Upper lobe of left lung (tissue), 6 donors: ENCODE measurements at regions not wholly inside any gene's neighbourhood (a gene's known extent, or its start where the extent isn't known, plus 50 kb on each side); places are given as distances from the start of the nearest gene placed in this dataset.
"Not testable (repeated sequence)": the region's sequence is repeated elsewhere in the genome, so short reads cannot be mapped to it uniquely, and the experiment has no call there.

ENCODE experiments used
- ATAC-seq, 2 donors: fragments of 200-7000 bp; cut with Tn5 transposase; one replicate each; pipeline ENCODE4 v1.9.1; 2022; ENCODE audit warnings: mild to moderate bottlenecking in 2 of 2, moderate library complexity in 2 of 2; ENCODE audit not compliant: low FRiP score in 2 of 2
- DNase-seq, 2 donors: peaks; one replicate each; pipeline ENCODE4 v3.0.0-alpha.2; 2019 to 2020
- H3K27ac ChIP-seq, 4 donors: fragments of 200-600 bp; sonication (generic); one replicate each; pipeline ENCODE4 v1.5.1; 2016 to 2019
- H3K27me3 ChIP-seq, 4 donors: fragments of 200-600 bp; sonication (generic); one replicate each; pipeline ENCODE4 v1.5.1; 2017 to 2019
- H3K36me3 ChIP-seq, 4 donors: fragments of 200-600 bp; sonication (generic); one replicate each; pipeline ENCODE4 v1.5.1; 2016 to 2019
- H3K4me1 ChIP-seq, 4 donors: fragments of 200-600 bp; sonication (generic); one replicate each; pipeline ENCODE4 v1.5.1; 2018 to 2019
- H3K4me3 ChIP-seq, 4 donors: fragments of 200-600 bp; sonication (generic); one replicate each; pipeline ENCODE4 v1.5.1; 2017 to 2019; ENCODE audit warnings: mild to moderate bottlenecking in 2 of 4, moderate library complexity in 1 of 4
- H3K9me3 ChIP-seq, 4 donors: fragments of 200-600 bp; sonication (generic); one replicate each; pipeline ENCODE4 v1.5.1; 2018 to 2019
- WGBS, 2 donors: methylation state at CpG; one replicate each; pipeline ENCODE4 v1.1.5; 2017 to 2018; 5-methylcytosine and 5-hydroxymethylcytosine counted together
- TF ChIP-seq, protein P1 (sequence below), 6 experiments: fragments of 450-650 bp in 4 of 6; fragments of 200-600 bp in 2 of 6; sonication (generic) in 2 of 6; IDR thresholded peaks; one replicate each; pipeline ENCODE4 v1.5.1; 2016 to 2019; ENCODE audit warnings: antibody characterized with exemption in 6 of 6
- donor health status: DM: no; HTN: no; CAD: no; lungs with moderate emphysema.
- donor health status: DM: no; HTN: yes; CAD: no; lungs with severe emphysema.

DNA sequence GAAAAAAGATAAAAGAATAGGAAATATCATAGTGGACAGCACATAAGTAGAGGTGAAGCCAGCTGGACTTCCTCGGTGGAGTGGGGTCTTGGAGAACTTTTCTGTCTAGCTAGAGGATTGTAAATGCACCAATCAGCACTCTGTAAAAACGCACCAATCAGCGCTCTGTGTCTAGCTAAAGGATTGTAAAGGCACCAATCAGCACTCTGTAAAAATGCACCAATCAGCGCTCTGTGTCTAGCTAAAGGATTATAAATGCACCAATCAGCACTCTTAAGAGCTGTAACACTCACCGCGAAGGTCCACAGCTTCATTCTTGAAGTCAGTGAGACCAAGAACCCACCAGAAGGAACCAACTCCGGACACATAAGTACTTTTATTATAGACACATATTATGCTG is 91.8 kb upstream of the IKBKE start:
- H3K36me3 ChIP-seq, H3K27me3 ChIP-seq, H3K27ac ChIP-seq, ATAC-seq, H3K4me3 ChIP-seq, H3K4me1 ChIP-seq, H3K9me3 ChIP-seq, DNase-seq: not testable (repeated sequence)
- WGBS, 2 donors: 97 to 98% methylated on average over 7 of the region's 7 CpGs

DNA sequence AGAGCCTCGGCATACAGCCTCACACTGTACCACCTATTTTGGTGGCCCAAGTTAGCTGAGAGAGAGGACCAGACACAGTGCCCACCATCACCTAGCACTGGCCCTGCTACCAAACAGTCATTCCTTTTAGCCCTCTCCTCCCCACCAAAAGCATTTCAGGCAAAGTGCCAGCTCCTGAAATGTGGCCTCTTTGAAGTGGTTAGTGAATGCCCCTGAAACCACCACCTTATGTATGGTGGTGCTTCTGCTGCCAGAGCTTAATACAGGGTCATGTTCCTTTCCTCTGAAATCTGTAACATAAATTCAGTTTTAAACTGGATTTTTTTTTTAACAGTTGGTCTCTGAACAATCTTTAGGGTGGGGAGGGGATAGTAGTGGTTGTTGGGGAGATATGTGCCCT is 91.0 kb upstream of the IKBKE start:
- H3K4me3 ChIP-seq, H3K27ac ChIP-seq, DNase-seq, H3K27me3 ChIP-seq, H3K36me3 ChIP-seq, H3K4me1 ChIP-seq, ATAC-seq, H3K9me3 ChIP-seq: not testable (repeated sequence)
- WGBS, 2 donors: no CpG with 5 or more reads among the region's 1 CpG

DNA sequence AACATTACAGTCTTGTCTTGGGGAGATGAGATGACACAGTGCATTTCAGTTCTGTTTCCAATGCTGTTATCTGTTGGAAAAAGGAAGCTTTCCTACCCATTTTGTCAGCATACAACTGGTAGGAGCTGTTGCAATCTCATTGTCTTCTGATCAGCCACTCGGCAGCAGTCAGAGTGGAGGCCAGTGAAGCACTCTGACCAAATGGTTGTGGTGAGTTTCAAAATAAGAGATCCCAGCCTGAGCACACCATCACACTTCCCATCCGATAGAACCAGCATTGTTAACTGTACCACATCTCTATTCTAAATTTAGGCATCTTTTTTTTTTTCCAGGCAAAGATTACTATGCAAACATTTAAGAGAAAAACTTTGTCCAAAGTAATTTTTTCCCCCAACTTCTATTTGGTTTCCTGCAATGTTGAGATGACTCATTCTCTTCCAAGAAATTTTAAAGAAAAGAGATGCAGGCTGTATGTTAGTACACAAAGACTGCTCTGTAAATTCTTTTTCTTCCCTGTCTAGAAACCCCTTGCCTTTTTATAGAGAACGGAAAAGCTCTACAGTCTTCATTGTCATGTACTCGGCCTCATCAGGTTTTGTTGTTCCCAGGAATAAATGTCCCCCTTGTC is 90.0 kb upstream of the IKBKE start:
- H3K27me3 ChIP-seq, DNase-seq, H3K36me3 ChIP-seq, H3K4me3 ChIP-seq, H3K4me1 ChIP-seq, H3K27ac ChIP-seq, H3K9me3 ChIP-seq: not testable (repeated sequence)
- WGBS, 2 donors: 29 to 56% methylated on average over 1 of the region's 4 CpGs
- peak; percentile 62 to 70 for ATAC-seq

DNA sequence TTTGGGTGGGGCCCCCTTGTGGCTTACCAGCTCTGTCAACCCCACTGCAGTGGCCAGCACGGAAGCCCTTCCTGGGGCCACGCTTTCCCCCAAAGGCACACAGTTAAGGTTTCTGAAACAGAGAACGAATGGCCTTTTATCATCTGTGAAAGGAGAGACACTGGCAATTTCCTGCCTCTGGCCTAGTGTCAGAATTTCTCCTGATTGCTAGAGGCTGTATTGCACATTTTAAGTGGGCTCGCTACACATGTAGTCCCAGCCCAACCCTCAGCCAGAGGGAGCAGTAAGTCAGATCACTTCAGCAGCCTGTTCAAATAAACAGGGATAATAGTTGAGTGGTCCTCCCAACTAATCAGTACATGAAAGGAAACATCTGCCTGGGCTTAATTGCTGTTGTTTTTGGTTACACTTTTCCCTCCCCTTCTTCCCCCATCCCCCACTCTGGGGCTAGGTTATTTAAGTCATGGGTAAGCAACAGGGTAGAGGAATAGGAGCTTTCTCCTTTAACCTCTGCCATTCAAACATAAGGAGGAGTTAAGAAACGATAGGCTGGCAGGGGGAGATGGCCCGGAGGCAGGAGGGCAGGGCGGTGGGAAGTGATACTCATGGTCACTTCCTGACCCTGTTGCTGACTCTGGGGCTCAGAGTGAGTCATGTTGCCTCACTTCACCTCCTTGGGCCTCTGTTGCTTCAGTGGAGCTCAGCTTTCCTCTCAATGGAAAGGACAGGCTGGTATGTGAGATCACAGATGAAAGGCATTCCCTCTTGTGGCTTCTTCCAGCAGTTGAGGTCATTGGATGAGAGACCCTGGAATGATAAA is 89.3 kb upstream of the IKBKE start:
- not testable (repeated sequence) for H3K27me3 ChIP-seq, H3K4me3 ChIP-seq, H3K36me3 ChIP-seq, DNase-seq, H3K9me3 ChIP-seq, H3K4me1 ChIP-seq
- H3K27ac ChIP-seq: peak overlapping the region; percentile 30 to 69 (median 62)
- peak; percentile 80 to 87 for ATAC-seq
- 44% methylated on average over 1 of the region's 7 CpGs; no CpG with 5 or more reads in 1 of the 2 donors for WGBS, 2 donors

DNA sequence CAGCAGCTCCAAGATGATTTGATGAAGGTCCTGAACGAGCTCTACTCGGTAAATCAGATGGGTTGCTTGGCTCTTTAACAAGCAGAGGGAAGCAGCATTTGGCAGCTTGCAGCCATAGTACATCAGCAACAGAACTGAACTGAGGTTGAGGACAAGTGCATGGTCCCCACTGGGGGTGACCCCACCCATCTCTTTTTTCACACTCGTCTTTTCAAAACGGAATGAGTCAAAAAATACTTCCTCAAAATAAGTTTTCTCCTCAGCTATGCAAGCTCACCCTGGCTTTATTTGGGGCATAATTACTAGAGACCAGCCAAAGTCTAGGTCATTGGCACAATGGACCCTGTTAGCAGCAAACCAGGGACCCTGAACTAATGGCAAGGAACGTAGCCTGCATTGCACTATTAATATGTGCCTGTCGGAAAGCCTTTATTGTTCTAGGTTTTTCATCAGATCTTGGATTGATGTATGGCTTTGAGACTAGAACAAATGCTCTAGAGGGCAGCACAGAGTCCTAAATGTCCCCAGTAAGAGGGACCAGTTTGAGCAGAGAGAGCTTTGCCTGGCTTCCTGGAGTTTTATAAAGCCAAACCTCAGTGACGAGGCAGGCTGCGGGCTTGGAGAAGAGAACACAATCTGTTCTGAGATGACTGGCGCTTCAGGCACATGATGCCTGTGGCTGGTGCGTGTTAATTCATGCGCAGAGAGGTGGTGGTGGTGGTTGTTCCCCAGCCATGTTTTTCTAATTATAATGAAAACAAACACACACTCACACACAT is 86.1 kb upstream of the IKBKE start:
- WGBS, 2 donors: 39 to 58% methylated on average over 2 to 4 of the region's 11 CpGs
- ATAC-seq (peak in 1 of 2 donors; percentile 55), DNase-seq (peak in 1 of 2 donors; percentile 36)
- H3K36me3 ChIP-seq, H3K4me1 ChIP-seq, H3K27me3 ChIP-seq, H3K27ac ChIP-seq, H3K4me3 ChIP-seq, H3K9me3 ChIP-seq: not testable (repeated sequence)
- TF ChIP-seq, protein P1, sequence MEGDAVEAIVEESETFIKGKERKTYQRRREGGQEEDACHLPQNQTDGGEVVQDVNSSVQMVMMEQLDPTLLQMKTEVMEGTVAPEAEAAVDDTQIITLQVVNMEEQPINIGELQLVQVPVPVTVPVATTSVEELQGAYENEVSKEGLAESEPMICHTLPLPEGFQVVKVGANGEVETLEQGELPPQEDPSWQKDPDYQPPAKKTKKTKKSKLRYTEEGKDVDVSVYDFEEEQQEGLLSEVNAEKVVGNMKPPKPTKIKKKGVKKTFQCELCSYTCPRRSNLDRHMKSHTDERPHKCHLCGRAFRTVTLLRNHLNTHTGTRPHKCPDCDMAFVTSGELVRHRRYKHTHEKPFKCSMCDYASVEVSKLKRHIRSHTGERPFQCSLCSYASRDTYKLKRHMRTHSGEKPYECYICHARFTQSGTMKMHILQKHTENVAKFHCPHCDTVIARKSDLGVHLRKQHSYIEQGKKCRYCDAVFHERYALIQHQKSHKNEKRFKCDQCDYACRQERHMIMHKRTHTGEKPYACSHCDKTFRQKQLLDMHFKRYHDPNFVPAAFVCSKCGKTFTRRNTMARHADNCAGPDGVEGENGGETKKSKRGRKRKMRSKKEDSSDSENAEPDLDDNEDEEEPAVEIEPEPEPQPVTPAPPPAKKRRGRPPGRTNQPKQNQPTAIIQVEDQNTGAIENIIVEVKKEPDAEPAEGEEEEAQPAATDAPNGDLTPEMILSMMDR (IDR thresholded peaks at IDR 0.05): peak in 3 of 6 experiments; percentile 11 to 21 (median 14)

DNA sequence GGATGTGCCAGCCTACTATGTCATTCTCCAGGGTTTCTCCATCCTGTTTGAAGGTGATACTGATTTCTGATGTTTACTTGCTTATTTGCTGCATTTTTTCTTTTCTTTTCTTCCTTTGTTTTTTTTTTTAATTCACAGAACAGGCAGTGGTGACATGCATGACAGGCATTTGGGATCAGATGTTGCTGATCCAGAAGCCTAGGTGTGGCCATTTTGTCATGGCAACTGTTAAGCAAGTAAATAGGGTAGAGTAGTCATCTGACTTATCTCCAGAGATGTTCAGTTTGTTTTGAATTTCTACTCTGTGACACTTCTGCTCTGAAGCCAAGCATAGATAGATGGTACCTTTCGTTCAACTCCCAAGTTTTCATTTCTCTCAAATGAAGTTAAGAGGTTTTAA is 85.4 kb upstream of the IKBKE start:
- not testable (repeated sequence) for H3K4me3 ChIP-seq, H3K36me3 ChIP-seq, H3K4me1 ChIP-seq, ATAC-seq, DNase-seq, H3K27ac ChIP-seq, H3K27me3 ChIP-seq, H3K9me3 ChIP-seq
- 100% methylated on average over 1 of the region's 1 CpG for WGBS, 2 donors

DNA sequence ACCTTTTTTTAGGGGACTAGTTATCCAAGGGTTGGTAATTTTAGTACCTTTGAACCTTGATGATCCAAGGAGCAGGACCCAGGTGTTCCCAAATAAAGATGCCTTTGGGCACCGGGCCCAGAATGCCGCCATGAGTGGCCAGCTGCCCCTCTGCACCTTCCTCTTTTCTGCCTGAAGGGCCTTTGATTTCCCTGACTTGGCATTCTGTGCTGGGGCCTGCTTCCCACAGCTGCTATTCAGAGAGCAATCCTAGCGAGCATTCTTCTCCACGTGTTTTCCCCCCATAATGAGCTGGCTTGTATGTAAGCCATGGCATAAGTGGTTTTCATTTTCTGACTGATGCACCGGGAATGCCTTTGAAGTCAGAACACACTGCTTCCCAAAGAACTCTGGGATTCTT is 82.6 kb upstream of the IKBKE start:
- not testable (repeated sequence) for H3K4me3 ChIP-seq, H3K36me3 ChIP-seq, DNase-seq, H3K27ac ChIP-seq, H3K27me3 ChIP-seq, H3K4me1 ChIP-seq, H3K9me3 ChIP-seq
- peak in 1 of 2 donors; percentile 57 for ATAC-seq
- no CpG with 5 or more reads among the region's 5 CpGs for WGBS, 2 donors

DNA sequence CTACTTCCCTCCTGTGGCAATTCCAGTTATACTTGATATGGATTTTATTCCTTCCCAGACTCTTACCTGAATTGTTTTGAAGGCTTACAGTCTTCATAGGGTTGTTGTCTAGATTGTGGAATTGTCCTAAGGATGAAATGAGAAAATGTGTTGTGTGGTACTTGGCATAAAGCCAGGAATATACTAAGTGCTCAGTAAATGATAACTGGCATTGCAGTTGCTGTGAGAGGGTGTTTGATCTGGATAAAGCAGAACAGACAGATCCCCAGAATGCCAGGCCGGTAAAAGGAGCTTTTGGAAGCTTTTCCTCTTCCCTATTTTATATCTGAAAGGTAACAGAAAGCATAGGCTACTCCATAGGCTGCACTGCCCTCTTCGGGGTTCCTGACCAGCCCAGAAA is 78.4 kb upstream of the IKBKE start:
- not testable (repeated sequence) for H3K4me1 ChIP-seq, H3K9me3 ChIP-seq, H3K27ac ChIP-seq, DNase-seq, H3K4me3 ChIP-seq, H3K36me3 ChIP-seq, ATAC-seq, H3K27me3 ChIP-seq
- 71 to 80% methylated on average over 1 of the region's 2 CpGs for WGBS, 2 donors

DNA sequence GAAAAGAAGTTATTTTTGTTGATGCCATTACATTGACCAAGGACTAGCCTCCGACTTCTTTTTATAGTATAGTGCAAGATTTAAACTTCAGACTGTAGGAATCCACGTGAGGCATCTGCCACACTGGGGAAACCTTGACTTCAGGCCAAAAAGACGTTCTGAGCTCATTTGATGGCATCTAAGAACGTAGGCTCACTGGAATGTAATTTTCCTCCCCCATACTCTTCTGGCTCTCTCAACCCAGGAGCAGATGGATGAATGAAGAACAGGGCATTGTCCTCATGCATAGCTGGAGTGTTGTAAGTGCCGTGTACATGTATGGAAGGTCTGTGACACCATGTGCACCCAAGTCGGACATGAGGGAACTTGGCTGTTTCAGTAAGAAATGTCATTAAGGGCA is 72.8 kb upstream of the IKBKE start:
- not testable (repeated sequence) for ATAC-seq

DNA sequence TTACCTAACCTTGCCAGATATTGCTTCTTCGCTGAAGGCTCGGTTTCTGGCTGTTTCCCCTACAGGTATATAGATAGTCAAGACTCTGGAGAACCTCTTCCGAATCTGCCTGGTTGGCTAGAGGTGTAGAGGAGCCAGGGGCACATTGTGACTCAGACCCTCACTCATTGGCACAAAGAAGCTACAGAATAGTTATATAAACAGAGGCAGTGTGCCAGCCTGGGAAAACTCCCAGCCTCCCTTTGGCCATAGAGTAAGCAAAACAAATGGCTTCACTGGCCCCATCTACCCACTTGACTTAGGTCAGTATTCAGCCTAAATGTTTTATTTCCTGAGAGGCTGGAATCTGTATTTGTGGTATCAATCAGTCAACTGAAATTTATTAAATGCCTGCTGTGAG is 72.0 kb upstream of the IKBKE start:
- not testable (repeated sequence) for H3K4me1 ChIP-seq, DNase-seq, H3K36me3 ChIP-seq, H3K4me3 ChIP-seq, H3K27me3 ChIP-seq, ATAC-seq, H3K27ac ChIP-seq, H3K9me3 ChIP-seq
- 79 to 100% methylated on average over 2 of the region's 3 CpGs for WGBS, 2 donors

More for the DNA sequence above, 72.8 kb upstream of the IKBKE start:
- WGBS, 2 donors: 73 to 100% methylated on average over 2 to 4 of the region's 6 CpGs
- not testable (repeated sequence) for DNase-seq, H3K4me3 ChIP-seq, H3K27me3 ChIP-seq, H3K36me3 ChIP-seq, H3K27ac ChIP-seq, H3K4me1 ChIP-seq, H3K9me3 ChIP-seq

DNA sequence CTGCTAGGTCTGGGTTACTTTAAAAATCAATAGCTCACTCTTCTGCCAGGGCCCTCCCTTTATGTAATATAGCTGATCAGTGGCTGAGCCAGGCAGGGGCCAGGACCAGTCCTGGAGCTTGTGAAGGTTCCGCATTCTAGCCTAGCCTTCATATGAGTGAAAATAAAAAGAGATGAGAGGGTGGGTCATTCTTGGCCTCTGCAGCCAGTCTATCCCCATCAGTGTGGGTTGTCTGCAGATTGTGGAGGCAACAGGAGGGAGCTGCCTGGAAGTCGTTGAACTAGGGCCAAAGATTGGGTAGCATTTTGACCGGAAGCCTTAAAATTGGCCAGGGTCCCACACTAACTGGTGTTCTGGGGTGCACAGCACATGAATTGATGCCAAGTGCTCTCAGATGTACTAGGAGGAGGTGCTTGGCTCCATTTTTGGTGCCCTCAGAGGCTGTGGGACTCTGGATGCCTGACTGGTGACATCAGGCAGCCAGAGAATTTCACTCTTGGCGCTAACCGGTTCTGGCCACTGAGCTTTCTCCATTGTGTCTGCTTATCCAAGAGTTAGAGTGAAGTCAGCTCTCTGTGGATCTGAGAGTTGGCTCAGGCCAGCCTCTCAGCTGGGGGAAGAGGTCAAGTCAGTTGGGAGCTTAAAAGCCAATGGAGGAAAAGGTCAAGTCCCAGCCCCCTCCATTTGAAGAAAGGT is 66.5 kb upstream of the IKBKE start:
- no CpG with 5 or more reads among the region's 5 CpGs for WGBS, 2 donors
- not testable (repeated sequence) for H3K36me3 ChIP-seq, H3K27me3 ChIP-seq, DNase-seq, H3K4me3 ChIP-seq, H3K27ac ChIP-seq, H3K9me3 ChIP-seq, H3K4me1 ChIP-seq
- ATAC-seq: peak; percentile 83 to 94
